Activated naive CD4-positive, alpha-beta T cell treated with Interleukin-2 at 50 U/mL for 16 hours (primary cell): ENCODE measurements at regions not wholly inside any gene's neighbourhood (a gene's known extent, or its start where the extent isn't known, plus 50 kb on each side); places are given as distances from the start of the nearest gene placed in this dataset.

Experiments
- DNase-seq: peaks from one replicate; pipeline ENCODE4 v3.0.0-alpha.2; 2020

DNA sequence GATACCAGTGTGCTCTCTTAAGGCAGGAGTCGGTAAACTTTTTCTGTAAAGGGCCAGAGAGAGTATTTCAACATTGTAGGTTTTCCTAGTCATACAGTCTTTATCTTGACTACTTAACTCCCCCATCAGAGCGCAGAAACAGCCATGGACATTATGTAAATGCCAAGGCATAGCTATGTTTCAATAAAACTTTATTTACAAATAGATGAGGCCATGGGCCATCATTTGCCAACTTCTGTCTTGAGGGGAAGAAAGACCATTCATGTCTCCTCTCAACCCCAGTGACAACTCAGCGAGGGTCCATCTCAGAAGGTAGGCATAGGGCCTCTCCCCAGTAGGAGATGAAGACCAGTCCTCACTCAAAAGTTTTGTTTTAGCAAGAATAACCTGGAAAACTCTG is 301.3 kb downstream of the FBXW7 start:
- DNase-seq, result no peak

DNA sequence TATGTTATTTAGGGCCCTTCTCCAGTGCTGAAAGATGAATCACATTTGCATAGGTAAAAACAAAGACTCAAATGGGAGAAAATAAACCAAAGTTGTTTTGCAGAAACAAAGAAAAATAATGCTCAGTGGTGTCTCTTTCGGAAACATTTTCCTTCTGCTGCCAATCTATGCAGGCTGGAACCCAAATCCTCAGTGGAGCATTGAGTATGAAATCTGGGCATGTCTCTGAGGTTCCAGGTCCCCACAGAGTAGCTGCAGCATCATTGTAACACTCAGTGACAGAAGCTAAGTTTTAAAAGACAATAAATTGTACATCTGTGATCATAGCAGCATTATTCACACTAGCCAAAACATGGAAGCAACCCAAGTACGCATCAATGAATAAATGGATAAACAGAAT is 303.6 kb downstream of the FBXW7 start:
- DNase-seq, result no peak

DNA sequence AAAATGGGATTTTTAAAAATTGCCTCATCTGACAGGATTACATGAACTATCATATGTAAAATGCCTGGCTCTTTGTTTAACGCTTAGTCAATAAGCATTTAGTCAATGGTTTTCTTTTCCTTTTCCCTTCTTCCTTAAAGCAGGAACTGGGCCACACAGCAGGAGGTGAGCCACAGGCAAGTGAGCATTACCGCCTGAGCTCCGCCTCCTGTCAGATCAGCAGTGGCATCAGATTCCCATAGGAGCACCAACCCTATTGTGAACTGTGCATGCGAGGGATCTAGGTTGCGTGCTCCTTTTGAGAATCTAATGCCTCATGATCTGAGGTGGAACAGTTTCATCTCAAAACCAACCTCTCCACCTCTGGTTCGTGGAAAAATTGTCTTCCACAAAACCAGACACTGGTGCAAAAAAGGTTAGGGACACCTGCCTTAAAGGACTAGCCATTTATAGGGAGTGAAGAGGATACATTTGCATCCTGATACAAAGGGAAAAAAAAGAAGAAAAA is 306.1 kb downstream of the FBXW7 start:
- no peak for DNase-seq

DNA sequence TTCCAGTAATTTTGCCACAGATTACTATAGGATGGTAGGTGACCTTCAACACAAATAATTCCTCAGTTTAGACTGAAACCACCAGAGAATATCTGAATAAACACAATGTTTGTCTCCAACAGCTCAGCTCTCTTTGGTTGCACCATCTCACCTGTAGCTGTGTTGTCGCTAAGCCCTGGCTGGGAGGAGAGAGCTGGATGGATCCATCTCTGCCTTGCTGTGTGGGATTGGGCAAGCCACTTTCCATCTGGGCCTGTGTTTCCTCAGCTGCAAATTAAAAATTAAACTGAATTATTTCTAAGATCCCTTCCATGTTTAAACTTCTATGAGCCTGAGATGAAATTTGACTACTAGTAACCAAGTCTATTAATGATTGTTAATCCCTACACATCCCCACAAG is 310.2 kb downstream of the FBXW7 start:
- no peak for DNase-seq

DNA sequence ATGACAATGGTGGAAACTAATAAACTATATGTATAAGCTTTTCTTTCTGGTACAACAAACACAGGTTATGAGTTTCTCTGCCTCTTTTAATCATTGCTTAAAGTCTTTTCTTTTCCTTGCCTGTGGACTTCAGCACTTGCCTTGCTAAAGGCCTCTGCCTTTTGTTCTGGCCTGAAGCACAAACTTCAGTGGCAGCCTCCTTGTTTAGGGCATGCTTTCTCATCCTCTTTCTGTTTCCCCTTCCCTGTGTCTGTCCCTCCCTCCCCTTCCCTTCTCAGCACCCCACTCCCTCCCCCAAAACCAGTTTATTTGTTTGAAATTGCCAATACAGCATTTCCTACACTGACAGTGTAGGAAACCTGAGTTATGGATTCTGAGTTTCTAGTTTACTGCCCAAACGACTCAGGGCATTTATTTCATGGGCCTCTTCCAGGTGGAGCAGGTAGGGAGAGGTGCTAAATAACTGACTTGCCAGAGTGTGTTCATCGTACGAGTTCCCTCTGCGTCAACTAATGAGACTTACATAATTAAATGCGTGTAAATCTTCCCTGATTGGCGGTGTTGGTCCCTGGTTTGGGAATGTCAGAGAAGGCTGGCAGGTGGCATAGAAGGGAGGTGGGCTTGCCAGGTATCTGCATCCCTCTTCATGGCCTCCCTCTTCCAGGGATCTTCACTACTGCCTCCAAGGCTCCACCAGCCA is 311.0 kb downstream of the FBXW7 start:
- DNase-seq, result no peak

DNA sequence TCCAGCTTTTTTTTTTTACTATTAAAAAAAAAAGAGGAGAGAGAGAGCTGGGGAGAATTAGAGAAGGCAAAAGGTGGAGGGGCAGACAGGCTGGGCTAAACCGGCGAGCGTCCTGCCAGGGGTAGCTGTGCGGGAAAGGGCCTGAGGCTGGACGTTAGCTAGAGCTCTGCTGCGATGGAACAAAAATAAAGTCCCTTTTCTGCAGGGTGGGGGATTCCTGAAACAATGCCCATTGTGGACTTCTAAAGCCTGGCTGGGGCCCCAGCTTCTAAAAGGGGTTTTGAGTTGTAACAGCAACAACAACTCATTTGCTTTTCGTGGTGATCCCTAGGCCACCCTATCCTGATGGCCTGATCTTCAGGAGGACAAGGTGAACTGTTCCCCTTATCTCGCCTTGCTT is 311.7 kb downstream of the FBXW7 start:
- DNase-seq, result no peak

DNA sequence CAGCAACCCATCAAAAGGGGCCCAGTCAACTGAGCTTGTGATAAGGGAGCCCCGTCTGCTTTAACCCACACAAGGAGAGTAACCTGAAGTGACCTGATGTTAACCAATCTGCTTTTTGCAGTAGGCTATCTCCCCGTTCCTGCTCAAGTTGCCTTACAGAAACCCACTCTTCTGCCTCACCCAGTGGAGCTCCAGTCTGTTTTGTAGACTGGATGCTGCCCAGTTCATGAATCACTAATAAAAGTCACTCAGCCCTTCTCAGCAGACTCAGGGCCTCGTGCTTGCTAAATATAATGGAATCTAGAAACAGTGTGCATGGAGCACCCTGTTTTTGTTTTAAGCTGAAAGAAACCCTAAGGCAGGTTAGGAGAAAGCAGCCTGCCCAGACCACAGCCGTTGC is 312.3 kb downstream of the FBXW7 start:
- no peak for DNase-seq

DNA sequence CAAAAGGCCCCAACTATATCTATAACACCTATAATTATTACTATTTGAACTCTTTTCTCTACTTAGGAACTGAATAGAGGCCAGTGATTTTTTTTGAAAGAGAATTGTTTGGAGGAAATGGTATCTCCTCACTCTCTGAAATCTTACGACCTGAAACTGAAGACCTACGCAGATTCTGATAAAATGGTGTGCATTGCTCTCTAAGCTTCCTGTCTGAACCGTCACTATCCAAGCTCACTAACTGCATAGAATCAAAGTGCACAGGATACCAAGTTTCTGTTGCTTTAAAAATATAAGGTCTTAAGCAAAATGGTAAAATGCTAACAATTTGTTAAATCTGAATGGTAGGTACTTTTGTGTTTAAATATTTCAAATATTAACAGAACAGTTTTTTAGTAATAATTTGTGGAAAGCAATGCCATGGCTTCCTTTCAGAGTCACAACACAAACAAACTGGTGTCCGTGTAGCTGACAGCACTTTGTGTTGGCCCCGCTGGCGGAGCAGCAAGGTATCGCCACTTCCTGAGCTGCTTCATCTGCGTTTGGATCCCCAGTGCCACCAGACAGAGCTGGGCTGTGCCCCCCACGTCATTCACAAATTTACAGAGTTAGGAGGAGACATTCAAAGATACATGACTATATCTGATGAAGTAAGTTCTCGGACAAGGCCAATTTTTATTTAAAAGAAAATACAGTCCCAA is 313.9 kb downstream of the FBXW7 start:
- no peak for DNase-seq

DNA sequence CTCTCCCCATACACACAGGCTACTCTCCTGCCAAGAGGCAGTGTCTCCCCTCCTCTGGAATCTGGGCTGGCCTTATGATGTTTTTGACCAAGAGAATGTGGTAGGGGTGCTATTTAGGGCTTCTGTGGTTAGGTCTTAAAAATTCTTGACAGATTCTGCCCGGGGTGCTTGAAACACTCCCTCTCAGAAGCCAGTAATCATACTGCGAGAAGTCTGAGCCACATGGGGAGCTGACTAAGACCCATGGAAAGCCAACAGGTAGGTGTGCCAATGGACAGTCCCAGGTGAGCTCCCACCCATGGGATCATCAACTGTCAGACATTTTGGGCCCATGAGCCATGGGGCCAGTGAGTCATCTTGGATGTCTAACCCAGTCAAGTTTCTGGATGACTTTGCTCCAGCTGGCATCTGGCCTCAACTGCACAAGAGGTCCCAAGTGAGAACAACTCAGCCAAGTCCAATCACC is 315.7 kb downstream of the FBXW7 start:
- DNase-seq, result no peak

DNA sequence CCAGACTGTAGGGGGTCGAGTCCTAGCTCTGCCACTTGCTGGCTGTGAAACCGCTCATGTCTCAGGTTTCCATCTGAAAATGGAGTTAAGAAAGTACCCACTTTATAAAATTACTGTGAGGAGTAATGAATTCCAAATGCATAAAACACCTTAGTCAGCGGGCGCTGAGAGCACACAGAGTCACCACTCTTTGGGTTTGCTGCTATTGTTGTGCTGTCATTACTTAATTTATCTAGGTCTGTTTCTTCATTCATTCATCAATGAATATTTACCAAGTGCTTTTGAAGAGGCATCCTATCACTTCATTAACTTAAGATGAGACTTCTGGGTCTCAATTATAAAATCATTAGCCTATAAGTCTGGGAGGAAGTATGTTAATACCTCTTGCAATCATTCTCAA is 317.3 kb downstream of the FBXW7 start:
- no peak for DNase-seq

DNA sequence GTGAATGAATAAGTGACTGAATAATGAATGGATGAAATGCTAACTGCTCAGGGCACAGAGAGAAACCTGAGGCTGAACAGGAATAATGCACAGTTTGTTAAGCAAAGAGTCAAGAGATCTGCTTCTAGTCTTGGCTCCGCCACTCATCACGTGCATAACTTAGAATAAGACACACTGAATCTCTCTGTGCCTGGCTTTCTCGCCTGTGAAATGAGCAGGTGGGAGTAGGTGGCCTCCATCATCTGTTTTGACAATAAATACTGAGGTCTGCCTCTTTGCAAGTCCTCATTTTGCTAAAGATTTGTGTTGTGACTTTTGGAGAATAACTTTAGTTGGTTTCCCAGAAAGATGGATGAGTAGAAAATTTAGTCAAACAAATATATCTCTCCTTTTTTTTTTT is 318.0 kb downstream of the FBXW7 start:
- DNase-seq, result no peak

DNA sequence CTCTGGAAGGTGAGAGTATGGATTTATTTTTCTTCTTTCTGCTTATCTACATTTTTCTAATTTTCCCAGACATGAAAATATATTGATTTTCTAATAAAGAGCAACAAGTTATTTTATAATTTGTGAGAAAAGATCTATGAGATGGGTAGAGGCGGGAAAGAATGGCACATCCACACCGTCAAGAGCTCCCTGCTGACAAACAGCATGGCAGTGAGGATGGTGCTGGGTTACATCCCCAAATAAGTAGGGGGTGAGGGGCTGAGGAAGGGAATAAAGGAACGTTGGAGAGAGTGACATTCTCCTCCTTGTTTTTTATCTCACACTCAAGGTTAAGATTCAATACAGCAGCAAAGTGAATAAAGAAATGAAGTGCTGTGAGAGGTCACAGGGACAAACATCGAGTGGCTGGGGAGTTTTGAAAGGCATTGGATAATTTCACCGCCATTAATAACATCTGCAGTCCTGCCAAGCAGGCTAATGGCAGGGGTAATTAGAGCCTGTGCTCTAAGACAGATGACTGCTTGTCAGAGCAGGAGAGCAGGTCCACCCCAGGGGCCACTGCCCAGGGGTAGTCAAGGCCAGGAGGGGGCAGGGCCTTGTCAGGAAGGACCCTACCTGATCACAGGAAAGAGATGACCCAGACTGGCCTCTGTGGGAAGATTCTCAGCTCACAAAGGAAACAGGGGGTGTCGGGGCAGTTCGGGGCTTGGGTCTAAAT is 323.8 kb downstream of the FBXW7 start:
- no peak for DNase-seq

DNA sequence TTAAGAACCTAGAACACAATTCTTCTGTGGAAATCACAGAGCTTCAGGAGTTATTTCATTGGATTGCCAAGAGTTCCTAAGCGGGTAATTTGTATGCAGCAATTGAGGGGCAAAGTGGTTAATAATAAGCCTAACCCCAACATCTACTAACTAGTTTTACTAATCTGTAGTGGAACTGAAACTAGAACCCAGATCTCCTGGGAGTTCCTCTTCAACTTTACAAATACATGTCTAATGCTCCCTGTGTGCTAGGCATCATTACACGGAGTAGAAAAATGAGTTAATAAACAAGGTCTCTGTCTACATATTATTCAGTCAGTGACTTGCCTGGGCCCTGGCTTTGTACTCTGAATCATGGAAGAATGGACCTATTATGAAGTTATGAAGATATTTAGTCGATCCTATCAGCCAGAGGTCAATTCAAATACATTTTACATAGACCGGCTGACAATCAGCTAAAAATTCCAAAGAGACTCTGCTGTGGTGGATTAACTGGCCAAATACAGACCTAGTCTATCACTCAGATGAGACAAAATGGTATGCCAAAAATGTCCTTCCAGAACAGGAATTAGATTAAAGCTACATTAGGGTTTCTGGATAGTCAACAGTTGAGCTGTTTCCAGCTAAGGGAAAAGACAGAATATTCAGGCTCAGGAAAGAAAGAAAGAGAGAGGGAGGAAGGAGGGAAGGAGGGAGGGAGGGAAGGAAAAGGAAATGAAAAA is 326.0 kb downstream of the FBXW7 start:
- no peak for DNase-seq

DNA sequence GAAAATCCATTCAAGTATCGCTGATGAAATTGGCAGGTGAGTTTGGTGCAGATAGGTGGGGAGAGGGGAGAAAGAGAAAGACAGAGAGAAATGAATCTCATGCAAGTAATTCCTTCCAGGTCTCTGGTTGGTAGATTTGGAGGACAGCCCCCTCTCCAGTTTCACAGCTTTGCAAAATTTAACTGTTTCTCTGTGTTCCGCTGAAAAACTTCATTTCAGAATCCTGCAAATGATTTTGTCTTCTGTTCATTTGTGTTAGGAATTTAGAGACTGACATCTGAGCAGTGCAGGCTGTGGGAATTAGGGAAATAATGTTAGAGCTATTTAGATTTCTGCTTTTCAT is 328.5 kb downstream of the FBXW7 start:
- no peak for DNase-seq

DNA sequence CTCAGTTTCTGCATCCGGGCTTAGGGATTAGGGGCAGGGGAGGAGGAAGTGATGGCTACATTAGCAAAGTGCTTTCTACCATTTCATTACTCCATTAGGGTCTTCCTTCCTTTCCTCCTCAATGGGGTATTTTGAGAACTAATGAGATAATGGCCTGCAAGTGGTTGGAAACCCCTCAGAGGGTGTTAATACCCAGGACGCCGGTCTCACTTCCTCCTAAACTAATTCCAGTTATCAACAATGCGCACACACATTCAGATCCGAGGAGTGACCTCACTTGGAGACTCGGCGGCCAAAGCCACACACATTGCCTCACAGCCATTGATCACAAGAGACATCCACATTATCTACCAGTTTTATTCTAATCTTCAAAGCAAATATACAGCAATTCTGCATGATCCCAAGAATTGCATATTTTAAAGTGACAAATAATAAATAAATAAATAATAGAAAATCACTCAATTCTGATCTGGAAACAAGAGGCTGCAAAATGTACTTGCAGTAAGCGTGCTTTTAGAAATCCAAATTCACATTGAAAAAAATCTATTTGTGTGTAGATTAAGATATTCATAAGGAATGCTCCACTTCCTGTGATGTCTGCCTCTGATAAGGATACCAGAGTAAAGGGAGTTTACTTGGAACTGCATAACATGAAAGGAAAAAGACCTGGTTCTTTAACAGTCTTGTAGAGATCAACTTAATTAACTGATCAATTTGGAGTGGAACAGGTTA is 329.1 kb downstream of the FBXW7 start:
- DNase-seq, result no peak

DNA sequence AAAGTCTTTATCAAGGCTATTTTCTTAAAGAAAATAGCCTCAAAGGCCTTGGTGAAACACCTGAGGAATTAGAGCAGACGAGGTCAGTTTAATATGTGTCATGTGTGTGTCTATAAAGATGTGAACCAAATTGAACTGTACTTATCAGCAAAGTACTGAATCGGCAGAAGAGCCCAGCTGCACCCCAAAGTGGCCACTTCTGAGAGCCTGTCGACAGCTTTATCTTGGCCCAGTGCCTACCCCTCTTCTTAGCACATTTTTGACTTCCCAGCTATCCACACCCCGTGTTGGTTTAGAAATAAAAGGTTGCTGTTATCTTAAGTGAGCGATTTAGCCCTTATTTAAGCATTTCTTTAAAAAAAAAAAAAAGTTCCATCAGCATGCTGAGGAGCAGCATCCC is 329.7 kb downstream of the FBXW7 start:
- DNase-seq, result no peak

DNA sequence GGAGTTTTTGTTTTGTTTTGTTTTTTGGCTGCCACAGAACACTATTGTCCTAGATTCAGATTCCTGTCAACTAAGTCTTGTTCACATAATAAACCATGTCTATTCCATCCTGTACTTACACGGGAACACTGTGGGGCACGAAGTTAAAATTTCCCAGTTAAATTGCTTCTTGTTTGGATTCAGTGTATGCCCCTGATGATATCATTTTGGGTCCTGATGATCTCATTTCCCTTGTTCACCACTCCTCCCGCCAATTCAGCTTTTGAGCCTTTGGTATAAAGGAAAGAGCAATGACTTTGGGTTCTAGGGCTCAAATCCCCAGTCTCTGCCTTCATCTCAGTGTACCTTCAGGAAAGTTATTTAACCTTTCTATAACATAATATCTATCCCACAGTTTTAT is 333.5 kb downstream of the FBXW7 start:
- DNase-seq, result no peak

DNA sequence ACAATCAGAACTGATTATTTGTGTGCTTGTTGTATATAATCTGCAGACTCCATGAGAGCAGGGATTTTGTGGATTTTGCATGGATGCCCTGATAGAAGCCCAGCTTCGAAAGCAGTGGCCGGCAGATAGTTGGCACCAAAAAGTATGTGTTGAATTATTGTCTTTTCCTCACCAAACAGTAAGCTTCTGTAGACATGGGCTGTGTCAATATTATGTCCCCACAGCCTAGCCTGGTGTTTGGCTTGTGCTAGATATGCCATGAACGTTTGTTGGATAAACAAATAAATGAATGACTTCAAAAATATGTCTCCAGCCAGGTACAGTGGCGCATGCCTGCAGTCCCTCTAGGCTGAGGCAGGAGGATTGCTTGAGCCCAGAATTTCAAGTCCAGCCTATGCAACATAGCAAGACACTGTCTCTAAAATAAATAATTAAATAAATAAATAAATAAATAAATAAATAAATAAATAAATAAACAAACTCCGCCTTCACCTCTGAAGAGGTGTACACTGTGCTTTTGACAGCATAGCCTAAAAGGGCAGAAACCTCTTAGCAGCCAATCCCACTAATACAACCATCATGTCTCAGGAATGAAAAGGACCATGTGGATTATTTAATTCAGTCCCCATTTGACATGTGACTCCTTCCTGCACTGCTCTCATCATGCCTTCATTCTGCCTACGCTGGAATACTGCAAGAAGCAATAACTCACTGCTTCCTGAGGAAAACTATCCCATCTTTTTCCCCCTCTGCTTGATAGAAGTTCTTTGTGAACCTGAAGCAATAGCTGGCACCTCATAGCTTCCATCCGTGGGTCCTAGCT is 335.2 kb downstream of the FBXW7 start:
- DNase-seq, result no peak

DNA sequence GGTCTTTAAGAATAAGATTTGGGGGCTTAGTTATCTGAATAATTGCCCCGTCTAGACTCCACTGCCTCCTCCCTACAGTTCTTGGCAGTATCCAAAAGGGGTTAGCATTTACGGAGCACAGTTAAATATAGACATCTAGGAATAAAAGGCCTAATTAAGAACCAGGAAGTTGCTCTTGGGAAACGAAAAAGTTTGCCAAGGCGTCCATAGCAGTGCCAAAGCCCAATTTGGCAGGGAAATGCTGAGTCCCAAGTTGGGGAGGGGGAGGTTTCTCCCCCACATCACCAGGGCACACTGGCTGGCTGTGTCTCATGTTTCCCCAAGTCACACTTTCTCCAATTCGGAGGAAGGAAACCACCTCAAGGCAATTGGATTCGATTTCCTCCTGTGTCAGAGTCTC is 338.7 kb downstream of the FBXW7 start:
- DNase-seq, result no peak

DNA sequence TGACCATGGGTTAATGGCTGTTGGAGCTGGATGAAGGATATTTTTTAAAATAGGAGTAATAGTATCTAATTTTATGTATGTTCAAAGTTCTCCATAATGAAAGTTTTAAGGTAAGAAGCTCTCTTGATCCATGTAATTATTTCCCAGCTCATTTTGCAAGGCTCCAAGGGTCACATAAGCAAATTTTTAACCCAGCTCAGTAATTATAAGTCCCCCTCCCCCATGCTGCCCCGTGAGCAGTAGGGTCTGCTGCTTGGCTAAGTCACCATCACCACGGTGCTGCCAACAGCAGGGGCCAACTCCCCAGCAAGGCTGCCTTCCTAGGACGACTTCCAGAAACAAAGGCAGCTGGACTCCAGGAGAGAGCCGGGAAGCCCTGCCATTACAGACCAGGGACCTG is 340.0 kb downstream of the FBXW7 start:
- DNase-seq, result no peak

DNA sequence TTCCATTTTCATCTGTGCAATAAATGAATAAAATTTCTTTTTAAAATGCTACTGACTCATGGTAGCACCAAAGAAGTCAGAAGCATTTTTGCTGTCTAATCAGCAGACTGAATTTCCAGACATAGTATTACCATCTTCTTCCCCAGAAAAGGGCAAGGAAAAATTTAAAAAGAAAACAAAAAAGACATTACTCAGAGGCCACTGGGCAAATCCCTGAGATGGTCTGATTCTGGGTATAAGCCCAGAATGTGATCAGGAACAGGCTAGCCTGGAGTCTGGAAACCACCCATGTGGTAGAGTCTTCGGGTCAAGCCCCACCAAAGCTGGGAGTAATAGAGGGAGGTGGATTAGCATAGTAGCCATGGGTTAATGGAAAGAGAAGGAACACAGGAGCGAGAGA is 342.8 kb downstream of the FBXW7 start:
- DNase-seq, result no peak

DNA sequence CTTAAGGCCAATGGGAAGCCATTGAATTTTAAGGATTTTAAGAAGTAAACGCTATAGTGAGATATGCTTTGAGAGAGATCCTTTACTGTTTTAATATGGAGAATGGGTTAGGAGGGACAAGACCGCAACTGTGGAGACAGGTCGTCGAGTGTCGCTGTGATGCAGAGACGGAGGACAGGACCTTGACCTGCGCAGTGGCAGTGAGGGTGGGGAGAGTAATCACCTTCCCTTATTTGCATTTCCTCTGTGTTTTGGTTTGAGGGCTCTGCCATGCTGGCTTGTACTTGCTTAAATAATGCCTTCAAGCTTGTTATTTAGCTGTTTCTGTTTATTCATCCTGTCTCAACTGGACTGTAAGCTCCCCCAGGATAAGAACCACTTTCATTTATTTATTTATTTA is 345.0 kb downstream of the FBXW7 start:
- DNase-seq, result no peak
